Stimulated activated CD4-positive, alpha-beta T cell treated with anti-CD3 and anti-CD28 coated beads, Interleukin-4, amount 100 ng/mL, for 1 hour (primary cell): ENCODE measurements at regions not wholly inside any gene's neighbourhood (a gene's known extent, or its start where the extent isn't known, plus 50 kb on each side); places are given as distances from the start of the nearest gene placed in this dataset.
A peak's percentile ranks its signal among the peaks of the same experiment; 100 is the strongest.

Experiments
- DNase-seq: peaks from one replicate; pipeline ENCODE4 v3.0.0-alpha.2; 2020

GRCh38 chr6:95142661-95143335, 434.5 kb upstream of the MANEA start:
- DNase-seq, result no peak

- DNase-seq, result no peak
Measured at GRCh38 chr6:95143408-95144180, 433.7 kb upstream of the MANEA start.

GRCh38 chr6:95145457-95145856, 431.9 kb upstream of the MANEA start:
- no peak for DNase-seq

- DNase-seq, result no peak
Measured at GRCh38 chr6:95159557-95159956, 417.8 kb upstream of the MANEA start.

- no peak for DNase-seq
Measured at GRCh38 chr6:95169775-95170174, 407.6 kb upstream of the MANEA start.

GRCh38 chr6:95175927-95176675, 401.2 kb upstream of the MANEA start:
- no peak for DNase-seq

GRCh38 chr6:95185874-95186273, 391.5 kb upstream of the MANEA start:
- DNase-seq, result no peak

- DNase-seq, result no peak
Measured at GRCh38 chr6:95186710-95187109, 390.6 kb upstream of the MANEA start.

GRCh38 chr6:95197590-95197989, 379.7 kb upstream of the MANEA start:
- DNase-seq, result no peak

GRCh38 chr6:95203153-95203754, 374.1 kb upstream of the MANEA start:
- peak; percentile 2 for DNase-seq

GRCh38 chr6:95204178-95204577, 373.2 kb upstream of the MANEA start:
- no peak for DNase-seq

GRCh38 chr6:95208621-95209020, 368.7 kb upstream of the MANEA start:
- DNase-seq, result no peak

- DNase-seq, result no peak
Measured at GRCh38 chr6:95209074-95209473, 368.3 kb upstream of the MANEA start.

GRCh38 chr6:95216555-95216954, 360.8 kb upstream of the MANEA start:
- DNase-seq, result no peak

- no peak for DNase-seq
Measured at GRCh38 chr6:95227351-95227750, 350.0 kb upstream of the MANEA start.

GRCh38 chr6:95228636-95229035, 348.7 kb upstream of the MANEA start:
- DNase-seq, result no peak

- DNase-seq, result no peak
Measured at GRCh38 chr6:95230071-95230740, 347.1 kb upstream of the MANEA start.

GRCh38 chr6:95231416-95231815, 345.9 kb upstream of the MANEA start:
- DNase-seq, result no peak

- no peak for DNase-seq
Measured at GRCh38 chr6:95232446-95232845, 344.9 kb upstream of the MANEA start.

- no peak for DNase-seq
Measured at GRCh38 chr6:95233879-95234278, 343.5 kb upstream of the MANEA start.

GRCh38 chr6:95240514-95240913, 336.8 kb upstream of the MANEA start:
- no peak for DNase-seq

- no peak for DNase-seq
Measured at GRCh38 chr6:95242560-95242959, 334.8 kb upstream of the MANEA start.

GRCh38 chr6:95243053-95243452, 334.3 kb upstream of the MANEA start:
- DNase-seq, result no peak
